NB4 (cell line): ENCODE measurements at regions not wholly inside any gene's neighbourhood (a gene's known extent, or its start where the extent isn't known, plus 50 kb on each side); places are given as distances from the start of the nearest gene placed in this dataset.

ENCODE experiments used
- CTCF ChIP-seq: IDR thresholded peaks from one replicate; pipeline ENCODE4 v1.5.1; 2012; ENCODE audit warnings: low read depth, low read length
- MAX ChIP-seq: IDR thresholded peaks from 2 replicates; pipeline ENCODE4 v1.6.1; 2011; ENCODE audit warnings: low read depth, low read length

GRCh38 chr5:60101573-60101972, 208.0 kb upstream of the PDE4D start:
- TF ChIP-seq CTCF = no peak
- TF ChIP-seq MAX = no peak
